Breast epithelium (tissue), 4 donors: ENCODE measurements at regions not wholly inside any gene's neighbourhood (a gene's known extent, or its start where the extent isn't known, plus 50 kb on each side); places are given as distances from the start of the nearest gene placed in this dataset.

Source experiments
- DNase-seq, 2 donors: peaks; one replicate each; pipeline ENCODE4 v3.0.0-alpha.2; 2019; ENCODE audit warnings: low spot score in 2 of 2
- H3K27ac ChIP-seq, 2 donors: fragments of 200-600 bp; sonication (generic) in 1 of 2; one replicate each; pipeline ENCODE4 v1.5.1; 2016 to 2019; ENCODE audit warnings: mild to moderate bottlenecking in 1 of 2
- H3K27me3 ChIP-seq, 2 donors: fragments of 200-600 bp; sonication (generic) in 1 of 2; one replicate each; pipeline versions ENCODE4 v1.5.1 to v1.6.0; 2017 to 2019; ENCODE audit warnings: control low read depth in 1 of 2, mild to moderate bottlenecking in 1 of 2
- H3K36me3 ChIP-seq: fragments of 200-600 bp; one replicate; pipeline ENCODE4 v1.5.1; 2019
- H3K4me1 ChIP-seq, 2 donors: fragments of 200-600 bp; sonication (generic); one replicate each; pipeline ENCODE4 v1.5.1; 2016 to 2019; ENCODE audit warnings: control low read depth in 1 of 2
- H3K4me3 ChIP-seq, 3 donors: fragments of 200-600 bp; sonication (generic); 1 replicate in 2 of 3; 2 replicates in 1 of 3; pipeline ENCODE4 v1.5.1; 2016 to 2019; ENCODE audit warnings: mild to moderate bottlenecking in 3 of 3, moderate library complexity in 2 of 3
- H3K9me3 ChIP-seq, 2 donors: fragments of 200-600 bp; sonication (generic) in 1 of 2; one replicate each; pipeline ENCODE4 v1.5.1; 2016 to 2019; ENCODE audit warnings: control low read depth in 1 of 2
- POLR2A ChIP-seq: fragments of 450-650 bp; IDR thresholded peaks from one replicate; pipeline ENCODE4 v1.6.1; 2016; ENCODE audit warnings: antibody characterized with exemption, mild to moderate bottlenecking, moderate library complexity
- POLR2AphosphoS5 ChIP-seq, 3 donors: sonication (generic); formaldehyde crosslinking; IDR thresholded peaks; one replicate each; pipeline ENCODE4 v1.6.1; 2017; ENCODE audit warnings: antibody characterized with exemption in 3 of 3
- intact Hi-C: fragments of 100-400 bp; cut with DNase I; formaldehyde crosslinking; loops from one replicate; pipeline ENCODE4 v1.15.1; 2023; ENCODE audit warnings: low total_unique reads
- TF ChIP-seq, protein P1 (sequence below), 3 donors: fragments of 450-650 bp; IDR thresholded peaks; one replicate each; pipeline ENCODE4 v1.5.1; 2016 to 2017; ENCODE audit warnings: antibody characterized with exemption in 3 of 3, mild to moderate bottlenecking in 3 of 3, moderate library complexity in 3 of 3

DNA sequence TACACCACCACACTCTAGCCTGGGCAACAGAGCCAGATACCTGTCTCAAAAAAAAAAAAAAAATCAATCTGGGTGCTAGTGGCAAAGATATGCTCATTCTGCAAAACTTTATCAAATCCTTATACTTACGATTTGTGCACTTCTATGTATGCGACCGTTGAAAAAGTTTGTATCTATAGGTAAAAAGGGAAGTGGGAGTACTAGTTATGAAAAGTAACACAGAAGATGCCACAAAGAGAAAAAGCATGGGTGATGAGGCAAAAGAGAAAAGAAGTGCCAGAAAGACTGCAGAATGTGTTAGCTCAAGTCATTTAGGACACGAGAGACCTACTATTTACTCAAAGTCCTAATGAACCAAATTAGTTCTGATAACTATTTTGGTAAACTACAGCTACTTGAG, 407.8 kb downstream of the SHQ1 start:
- TF ChIP-seq POLR2AphosphoS5 (IDR thresholded peaks at IDR 0.05) (no peak), POLR2A (no peak)
- TF ChIP-seq, protein P1, sequence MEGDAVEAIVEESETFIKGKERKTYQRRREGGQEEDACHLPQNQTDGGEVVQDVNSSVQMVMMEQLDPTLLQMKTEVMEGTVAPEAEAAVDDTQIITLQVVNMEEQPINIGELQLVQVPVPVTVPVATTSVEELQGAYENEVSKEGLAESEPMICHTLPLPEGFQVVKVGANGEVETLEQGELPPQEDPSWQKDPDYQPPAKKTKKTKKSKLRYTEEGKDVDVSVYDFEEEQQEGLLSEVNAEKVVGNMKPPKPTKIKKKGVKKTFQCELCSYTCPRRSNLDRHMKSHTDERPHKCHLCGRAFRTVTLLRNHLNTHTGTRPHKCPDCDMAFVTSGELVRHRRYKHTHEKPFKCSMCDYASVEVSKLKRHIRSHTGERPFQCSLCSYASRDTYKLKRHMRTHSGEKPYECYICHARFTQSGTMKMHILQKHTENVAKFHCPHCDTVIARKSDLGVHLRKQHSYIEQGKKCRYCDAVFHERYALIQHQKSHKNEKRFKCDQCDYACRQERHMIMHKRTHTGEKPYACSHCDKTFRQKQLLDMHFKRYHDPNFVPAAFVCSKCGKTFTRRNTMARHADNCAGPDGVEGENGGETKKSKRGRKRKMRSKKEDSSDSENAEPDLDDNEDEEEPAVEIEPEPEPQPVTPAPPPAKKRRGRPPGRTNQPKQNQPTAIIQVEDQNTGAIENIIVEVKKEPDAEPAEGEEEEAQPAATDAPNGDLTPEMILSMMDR (IDR thresholded peaks at IDR 0.05): no peak
- no peaks in the 10 kb centered on the region for H3K9me3 ChIP-seq
- H3K27me3 ChIP-seq: no peaks in the 10 kb centered on the region
- no peak overlapping the region for H3K27ac ChIP-seq
- H3K4me3 ChIP-seq: no peak overlapping the region
- intact Hi-C loops: no loop called here
- peaks cover 0 to 4% of the 10 kb centered on the region in 2 donors for H3K4me1 ChIP-seq
- no peak for DNase-seq
- H3K36me3 ChIP-seq: no peaks in the 10 kb centered on the region

DNA sequence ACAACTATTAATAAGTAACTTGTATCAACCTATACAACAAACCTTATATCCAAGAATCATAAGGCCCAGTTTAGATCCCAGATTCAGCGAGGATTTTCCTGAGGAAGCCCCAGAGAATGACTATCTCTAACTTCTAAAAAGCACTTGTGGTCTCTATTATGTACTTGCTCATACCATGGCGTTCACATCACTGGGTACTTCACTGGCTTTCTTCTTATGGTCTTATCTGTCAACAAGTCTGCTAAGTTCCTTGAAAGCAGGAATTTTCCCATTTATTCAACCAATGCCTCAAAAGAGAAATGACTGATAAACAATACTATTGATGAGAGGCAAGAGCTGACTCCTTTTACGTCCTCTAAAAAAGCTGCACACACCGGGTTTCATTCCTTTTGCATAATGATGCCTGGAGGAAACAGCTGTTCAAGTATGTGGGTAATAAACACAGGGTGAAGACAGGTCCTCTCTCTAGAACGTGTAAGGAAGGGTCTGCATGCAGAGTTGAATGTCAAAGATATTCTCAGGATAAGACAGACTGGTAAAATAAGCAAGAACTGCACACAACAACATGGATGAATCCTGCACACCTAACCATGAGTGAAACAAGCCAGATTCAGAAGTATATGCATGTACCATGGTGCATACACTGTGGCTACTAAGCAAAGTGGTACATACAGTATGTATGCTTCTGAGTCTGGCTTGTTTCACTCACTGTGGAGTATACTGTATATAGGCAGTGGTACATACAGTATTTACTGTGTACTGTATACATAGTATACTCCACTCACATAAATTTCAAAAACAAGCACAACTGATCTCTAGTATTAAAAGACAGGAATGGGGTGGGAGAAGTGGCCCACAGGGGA, 408.7 kb downstream of the SHQ1 start:
- Histone ChIP-seq H3K4me3 (no peak overlapping the region), H3K27ac (no peak overlapping the region), H3K36me3 (no peaks in the 10 kb centered on the region), H3K4me1 (peaks cover 0 to 4% of the 10 kb centered on the region in 2 donors), H3K27me3 (no peaks in the 10 kb centered on the region), H3K9me3 (no peaks in the 10 kb centered on the region)
- intact Hi-C loops: no loop called here
- no peak for DNase-seq
- TF ChIP-seq, protein P1 (IDR thresholded peaks at IDR 0.05): no peak
- TF ChIP-seq POLR2AphosphoS5 (IDR thresholded peaks at IDR 0.05): no peak
- TF ChIP-seq POLR2A: no peak

DNA sequence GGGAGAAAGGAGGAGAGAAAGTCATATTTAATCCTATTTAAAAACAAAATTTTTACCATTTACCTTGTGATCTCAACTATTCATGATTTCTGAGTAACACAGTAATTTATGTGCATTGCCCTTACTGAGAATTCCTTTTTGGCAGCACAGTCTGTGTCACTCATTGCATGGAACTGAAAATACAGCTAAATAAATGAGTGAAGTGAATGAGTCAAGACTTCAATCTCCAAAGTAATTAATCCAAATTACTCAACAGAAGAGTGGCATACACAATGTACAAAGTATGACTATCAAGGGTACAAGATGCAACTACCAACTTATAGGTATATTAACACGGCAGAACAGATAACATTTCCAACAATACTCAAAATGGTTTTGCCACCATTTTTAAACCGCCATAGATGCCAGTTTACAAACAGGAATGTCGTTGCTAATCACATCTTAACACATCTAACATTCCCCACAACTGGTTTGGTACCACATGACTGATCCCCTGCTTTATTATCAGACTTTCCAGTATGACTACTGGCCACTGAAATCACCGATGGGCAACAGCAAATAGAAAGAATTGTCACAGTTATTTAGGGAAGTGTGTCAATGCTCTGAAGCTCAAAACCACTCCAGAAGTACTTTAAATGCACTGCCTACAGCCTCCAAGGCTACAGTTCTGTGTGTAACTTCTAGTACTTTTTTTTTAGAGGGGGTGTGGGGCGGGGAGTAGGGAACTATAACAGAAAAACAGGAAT, 410.4 kb downstream of the SHQ1 start:
- DNase-seq: no peak
- TF ChIP-seq, protein P1 (IDR thresholded peaks at IDR 0.05): no peak
- no peak for TF ChIP-seq POLR2AphosphoS5 (IDR thresholded peaks at IDR 0.05)
- no peak for TF ChIP-seq POLR2A
- H3K4me3 ChIP-seq: no peak overlapping the region
- H3K4me1 ChIP-seq: no peaks in the 10 kb centered on the region
- no peak overlapping the region for H3K27ac ChIP-seq
- no peaks in the 10 kb centered on the region for H3K36me3 ChIP-seq
- H3K27me3 ChIP-seq: no peaks in the 10 kb centered on the region
- intact Hi-C loops: no loop called here
- no peaks in the 10 kb centered on the region for H3K9me3 ChIP-seq

DNA sequence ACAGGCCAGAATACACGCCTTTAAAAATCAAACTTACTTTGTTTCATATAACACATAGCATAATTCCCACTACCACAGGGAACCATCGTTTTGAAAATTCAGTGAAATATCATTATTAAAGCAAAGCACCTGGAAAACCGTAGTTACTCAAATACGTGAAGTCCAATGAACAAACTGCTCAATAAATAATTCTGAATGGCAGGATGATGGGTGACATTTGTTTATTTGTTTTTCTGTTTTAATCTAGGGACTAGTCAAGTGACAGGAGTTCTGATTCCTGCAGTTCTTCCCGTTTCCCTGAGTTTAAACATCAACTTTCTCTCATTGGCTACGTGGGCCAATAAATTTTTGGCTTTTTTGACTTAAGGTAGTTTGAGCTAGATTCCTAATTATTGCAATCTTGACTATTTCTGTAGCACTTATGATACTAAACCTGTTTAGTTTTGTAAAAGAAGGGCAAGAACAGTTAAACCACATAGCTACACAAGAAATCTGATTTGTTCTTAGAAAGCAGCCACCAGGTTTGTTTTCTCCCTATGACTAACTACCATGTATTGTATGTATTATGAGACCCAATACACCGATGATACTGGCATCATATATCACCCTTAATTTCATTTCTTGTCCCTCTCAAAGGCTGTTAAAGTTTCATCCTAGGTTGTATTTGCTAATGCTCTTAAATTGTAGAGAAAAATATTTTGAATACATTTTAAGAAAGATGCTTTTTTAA, 411.2 kb downstream of the SHQ1 start:
- H3K27me3 ChIP-seq: no peaks in the 10 kb centered on the region

More for the DNA sequence above, 411.2 kb downstream of the SHQ1 start:
- TF ChIP-seq POLR2A (no peak), POLR2AphosphoS5 (IDR thresholded peaks at IDR 0.05) (no peak)
- TF ChIP-seq, protein P1 (IDR thresholded peaks at IDR 0.05): no peak
- DNase-seq: no peak
- H3K9me3 ChIP-seq: no peaks in the 10 kb centered on the region
- H3K4me3 ChIP-seq: no peak overlapping the region
- no peaks in the 10 kb centered on the region for H3K36me3 ChIP-seq
- H3K4me1 ChIP-seq: no peaks in the 10 kb centered on the region
- intact Hi-C loops: no loop called here
- no peak overlapping the region for H3K27ac ChIP-seq
